Neural cell (in vitro differentiated cells): ENCODE measurements at regions not wholly inside any gene's neighbourhood (a gene's known extent, or its start where the extent isn't known, plus 50 kb on each side); places are given as distances from the start of the nearest gene placed in this dataset.

Experiments used
- CTCF ChIP-seq: fragments of 450-650 bp; IDR thresholded peaks from 2 replicates; pipeline ENCODE4 v1.5.1; 2014; ENCODE audit warnings: antibody characterized with exemption, mild to moderate bottlenecking, moderate library complexity; ENCODE audit not compliant: poor library complexity, severe bottlenecking
- EP300 ChIP-seq: fragments of 450-650 bp; conservative IDR thresholded peaks from 2 replicates; pipeline ENCODE4 v1.6.1; 2014; ENCODE audit warnings: antibody characterized with exemption, mild to moderate bottlenecking, moderate library complexity; ENCODE audit not compliant: poor library complexity, severe bottlenecking
- EZH2 ChIP-seq: fragments of 200-600, 300-800 bp; shearing (Covaris generic), sonication (generic); IDR thresholded peaks from 2 replicates; pipeline ENCODE4 v1.6.1; 2014; ENCODE audit warnings: antibody characterized with exemption, low read length, borderline replicate concordance, mild to moderate bottlenecking; ENCODE audit not compliant: insufficient read depth, poor library complexity, severe bottlenecking
- MXI1 ChIP-seq: fragments of 450-650 bp; conservative IDR thresholded peaks from 2 replicates; pipeline ENCODE4 v1.6.1; 2014; ENCODE audit warnings: antibody characterized with exemption, mild to moderate bottlenecking; ENCODE audit not compliant: poor library complexity, severe bottlenecking
- POLR2AphosphoS5 ChIP-seq: IDR thresholded peaks from 2 replicates; pipeline ENCODE4 v1.6.1; 2012
- REST ChIP-seq: IDR thresholded peaks from 2 replicates; pipeline ENCODE4 v1.6.1; 2012; ENCODE audit warnings: borderline replicate concordance
- SMC3 ChIP-seq: fragments of 450-650 bp; conservative IDR thresholded peaks from 2 replicates; pipeline ENCODE4 v1.6.1; 2014; ENCODE audit warnings: antibody characterized with exemption, mild to moderate bottlenecking, moderate library complexity; ENCODE audit not compliant: poor library complexity
- TAF1 ChIP-seq: IDR thresholded peaks from 2 replicates; pipeline ENCODE4 v1.6.1; 2012; ENCODE audit warnings: low read depth

GRCh38 chr18:28711096-28711495 lies 534.2 kb upstream of the CDH2 start:
- no peak for TF ChIP-seq CTCF
- no peak for TF ChIP-seq SMC3
- TF ChIP-seq EP300, result no peak
- TF ChIP-seq REST, result no peak
- TF ChIP-seq EZH2, result no peak
- TF ChIP-seq TAF1, result no peak
- no peak for TF ChIP-seq POLR2AphosphoS5
- TF ChIP-seq MXI1, result no peak
